BLaER1 (cell line): ENCODE measurements at regions not wholly inside any gene's neighbourhood (a gene's known extent, or its start where the extent isn't known, plus 50 kb on each side); places are given as distances from the start of the nearest gene placed in this dataset.
"Not testable (repeated sequence)": the region's sequence is repeated elsewhere in the genome, so short reads cannot be mapped to it uniquely, and the experiment has no call there.

Source experiments
- H3K27ac ChIP-seq: shearing (Covaris generic); formaldehyde crosslinking; 2 replicates; pipeline ENCODE4 v1.8.1; 2022
- H3K27me3 ChIP-seq: shearing (Covaris generic); formaldehyde crosslinking; 2 replicates; pipeline ENCODE4 v1.8.1; 2022
- H3K36me3 ChIP-seq: shearing (Covaris generic); formaldehyde crosslinking; 2 replicates; pipeline ENCODE4 v1.8.1; 2022
- H3K4me1 ChIP-seq: shearing (Covaris generic); formaldehyde crosslinking; 2 replicates; pipeline ENCODE4 v1.8.1; 2022
- H3K4me2 ChIP-seq: shearing (Covaris generic); formaldehyde crosslinking; 2 replicates; pipeline ENCODE4 v1.8.1; 2022
- H3K4me3 ChIP-seq: shearing (Covaris generic); formaldehyde crosslinking; 2 replicates; pipeline ENCODE4 v1.8.1; 2022
- H3K9ac ChIP-seq: shearing (Covaris generic); formaldehyde crosslinking; 2 replicates; pipeline ENCODE4 v1.8.1; 2022
- H3K9me3 ChIP-seq: shearing (Covaris generic); formaldehyde crosslinking; 2 replicates; pipeline ENCODE4 v1.8.1; 2022
- H4K20me1 ChIP-seq: shearing (Covaris generic); formaldehyde crosslinking; 2 replicates; pipeline ENCODE4 v1.8.1; 2022
- Cebpa-rat ChIP-seq: shearing (Covaris generic); IDR thresholded peaks from 2 replicates; pipeline ENCODE4 v1.8.1; 2022

GRCh38 chr4:67333664-67334063 is 211.6 kb downstream of the CENPC start:
- Histone ChIP-seq H3K9ac (no peak overlapping the region), H3K36me3 (no peaks in the 10 kb centered on the region), H3K9me3 (no peaks in the 10 kb centered on the region), H3K4me2 (no peak overlapping the region), H3K27ac (no peak overlapping the region), H3K4me1 (no peaks in the 10 kb centered on the region), H4K20me1 (no peaks in the 10 kb centered on the region), H3K4me3 (no peak overlapping the region), H3K27me3 (no peaks in the 10 kb centered on the region)
- no peak for TF ChIP-seq Cebpa-rat

GRCh38 chr4:67332627-67333026 is 212.7 kb downstream of the CENPC start:
- Histone ChIP-seq H3K4me3 (no peak overlapping the region), H3K9ac (no peak overlapping the region), H3K27ac (no peak overlapping the region), H4K20me1 (no peaks in the 10 kb centered on the region), H3K27me3 (no peaks in the 10 kb centered on the region), H3K36me3 (no peaks in the 10 kb centered on the region), H3K4me1 (no peaks in the 10 kb centered on the region), H3K4me2 (no peak overlapping the region), H3K9me3 (no peaks in the 10 kb centered on the region)
- no peak for TF ChIP-seq Cebpa-rat

GRCh38 chr4:67328393-67328792 is 216.9 kb downstream of the CENPC start:
- no peak overlapping the region for H3K4me2 ChIP-seq
- no peaks in the 10 kb centered on the region for H3K36me3 ChIP-seq
- H3K4me3 ChIP-seq = no peak overlapping the region
- H3K9ac ChIP-seq = no peak overlapping the region
- no peaks in the 10 kb centered on the region for H3K4me1 ChIP-seq
- no peak overlapping the region for H3K27ac ChIP-seq
- no peaks in the 10 kb centered on the region for H3K27me3 ChIP-seq
- H4K20me1 ChIP-seq = no peaks in the 10 kb centered on the region
- no peaks in the 10 kb centered on the region for H3K9me3 ChIP-seq
- TF ChIP-seq Cebpa-rat = no peak

GRCh38 chr4:67328018-67328278 is 217.4 kb downstream of the CENPC start:
- no peak overlapping the region for H3K27ac ChIP-seq
- no peaks in the 10 kb centered on the region for H3K4me1 ChIP-seq
- no peak overlapping the region for H3K9ac ChIP-seq
- H3K36me3 ChIP-seq = no peaks in the 10 kb centered on the region
- H3K9me3 ChIP-seq = no peaks in the 10 kb centered on the region
- no peaks in the 10 kb centered on the region for H3K27me3 ChIP-seq
- no peak overlapping the region for H3K4me2 ChIP-seq
- no peak overlapping the region for H3K4me3 ChIP-seq
- no peaks in the 10 kb centered on the region for H4K20me1 ChIP-seq
- TF ChIP-seq Cebpa-rat = no peak

- no peaks in the 10 kb centered on the region for H3K4me1 ChIP-seq
- no peaks in the 10 kb centered on the region for H4K20me1 ChIP-seq
- H3K27me3 ChIP-seq = no peaks in the 10 kb centered on the region
- H3K4me2 ChIP-seq = no peak overlapping the region
- H3K9ac ChIP-seq = no peak overlapping the region
- no peaks in the 10 kb centered on the region for H3K9me3 ChIP-seq
- no peak overlapping the region for H3K4me3 ChIP-seq
- H3K36me3 ChIP-seq = no peaks in the 10 kb centered on the region
- no peak overlapping the region for H3K27ac ChIP-seq
- no peak for TF ChIP-seq Cebpa-rat
Observed at GRCh38 chr4:67327245-67328017, 217.9 kb downstream of the CENPC start.

- no peaks in the 10 kb centered on the region for H4K20me1 ChIP-seq
- no peak overlapping the region for H3K4me3 ChIP-seq
- no peaks in the 10 kb centered on the region for H3K36me3 ChIP-seq
- no peak for TF ChIP-seq Cebpa-rat
- no peaks in the 10 kb centered on the region for H3K9me3 ChIP-seq
- H3K27ac ChIP-seq = no peak overlapping the region
- no peak overlapping the region for H3K9ac ChIP-seq
- no peaks in the 10 kb centered on the region for H3K27me3 ChIP-seq
- no peaks in the 10 kb centered on the region for H3K4me1 ChIP-seq
- H3K4me2 ChIP-seq = no peak overlapping the region
Observed at GRCh38 chr4:67325791-67326190, 219.5 kb downstream of the CENPC start.

- Histone ChIP-seq H3K36me3 (no peaks in the 10 kb centered on the region), H3K4me1 (no peaks in the 10 kb centered on the region), H4K20me1 (no peaks in the 10 kb centered on the region), H3K9me3 (no peaks in the 10 kb centered on the region), H3K27ac (no peak overlapping the region), H3K4me3 (no peak overlapping the region), H3K9ac (no peak overlapping the region), H3K4me2 (no peak overlapping the region), H3K27me3 (no peaks in the 10 kb centered on the region)
- TF ChIP-seq Cebpa-rat = no peak
Observed at GRCh38 chr4:67320645-67321044, 224.7 kb downstream of the CENPC start.

GRCh38 chr4:67319607-67320006 is 225.7 kb downstream of the CENPC start:
- H3K27me3 ChIP-seq, H3K9ac ChIP-seq, H4K20me1 ChIP-seq, H3K36me3 ChIP-seq, H3K4me2 ChIP-seq, H3K27ac ChIP-seq, H3K4me1 ChIP-seq, H3K9me3 ChIP-seq, H3K4me3 ChIP-seq: not testable (repeated sequence)

- H3K36me3 ChIP-seq, H3K4me3 ChIP-seq, H3K9me3 ChIP-seq, H3K27me3 ChIP-seq, H3K4me1 ChIP-seq, H3K9ac ChIP-seq, H3K4me2 ChIP-seq, H4K20me1 ChIP-seq, H3K27ac ChIP-seq: not testable (repeated sequence)
Observed at GRCh38 chr4:67300497-67301185, 244.7 kb downstream of the CENPC start.

- Histone ChIP-seq H3K36me3 (no peaks in the 10 kb centered on the region), H3K4me2 (no peak overlapping the region), H3K9me3 (no peaks in the 10 kb centered on the region), H3K4me1 (no peaks in the 10 kb centered on the region), H4K20me1 (no peaks in the 10 kb centered on the region), H3K9ac (no peak overlapping the region), H3K27me3 (no peaks in the 10 kb centered on the region), H3K4me3 (no peak overlapping the region), H3K27ac (no peak overlapping the region)
- no peak for TF ChIP-seq Cebpa-rat
Observed at GRCh38 chr4:67292636-67293035, 252.7 kb downstream of the CENPC start.

- H4K20me1 ChIP-seq = no peaks in the 10 kb centered on the region
- H3K4me2 ChIP-seq = no peak overlapping the region
- no peaks in the 10 kb centered on the region for H3K4me1 ChIP-seq
- H3K9ac ChIP-seq = no peak overlapping the region
- H3K36me3 ChIP-seq = no peaks in the 10 kb centered on the region
- peaks cover under 1% of the 10 kb centered on the region; the same call in 1 of the 2 replicates for H3K9me3 ChIP-seq
- H3K4me3 ChIP-seq = no peak overlapping the region
- H3K27ac ChIP-seq = no peak overlapping the region
- no peak for TF ChIP-seq Cebpa-rat
- no peaks in the 10 kb centered on the region for H3K27me3 ChIP-seq
Observed at GRCh38 chr4:67292045-67292444, 253.3 kb downstream of the CENPC start.
